ENCODE measurements at regions not wholly inside any gene's neighbourhood (a gene's known extent, or its start where the extent isn't known, plus 50 kb on each side); places are given as distances from the start of the nearest gene placed in this dataset.

DNA sequence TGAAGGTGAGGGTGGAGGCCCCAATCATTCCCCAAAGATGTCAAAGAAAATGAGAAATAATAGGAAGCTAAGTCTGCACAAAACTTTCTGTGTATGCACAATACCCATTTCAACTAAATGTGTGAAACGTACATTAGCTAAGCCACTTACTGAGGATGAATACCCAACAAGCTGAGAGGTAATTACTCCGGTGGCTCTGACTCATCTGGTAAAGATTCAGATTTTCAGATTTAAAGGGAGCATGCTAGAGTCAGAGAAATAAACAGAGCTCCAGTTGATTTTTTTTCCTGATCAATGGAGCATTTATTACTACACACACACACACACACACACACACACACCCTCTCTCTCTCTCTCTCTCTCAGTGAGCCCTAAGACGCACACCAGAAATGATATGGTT lies 194.8 kb upstream of the ARGLU1 start:
- H3K36me3 ChIP-seq (ENCODE audit: control insufficient read depth in 1 of 2, insufficient read depth in 2 of 2, low read length in 2 of 2) = no peaks in the 10 kb centered on the region
- H3K4me3 ChIP-seq (ENCODE audit: low read depth in 1 of 2, low read length in 2 of 2) = no peak overlapping the region

DNA sequence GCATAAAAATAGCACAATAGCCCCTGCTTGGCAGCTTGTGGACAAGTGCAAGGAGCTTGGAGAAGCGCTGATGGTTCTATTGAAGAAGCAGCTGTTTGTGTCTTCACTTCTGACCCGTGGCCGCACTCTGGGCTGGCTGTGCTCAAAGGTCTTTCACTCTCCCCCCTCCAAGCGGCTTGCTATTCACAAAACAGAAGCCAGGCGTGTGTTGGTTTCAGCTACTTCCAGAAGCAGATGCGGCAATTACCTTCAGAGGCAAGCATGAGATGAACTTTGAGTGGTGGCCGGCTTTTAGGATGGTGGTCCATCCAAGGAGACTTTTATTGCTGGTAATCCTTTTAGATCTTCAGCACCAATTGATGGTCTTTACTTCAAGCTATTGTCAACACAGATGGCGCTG lies 188.5 kb upstream of the ARGLU1 start:
- Histone ChIP-seq H3K4me1 (ENCODE audit: control insufficient read depth in 1 of 2, insufficient read depth in 2 of 2, low read length in 2 of 2) (no peaks in the 10 kb centered on the region), H3K36me3 (ENCODE audit: control insufficient read depth in 1 of 2, insufficient read depth in 2 of 2, low read length in 2 of 2) (no peaks in the 10 kb centered on the region), H3K4me3 (ENCODE audit: low read depth in 1 of 2, low read length in 2 of 2) (no peak overlapping the region), H3K27ac (ENCODE audit: low read length) (no peak overlapping the region), H3K9me3 (ENCODE audit: control insufficient read depth in 1 of 2, low read length in 2 of 2) (no peaks in the 10 kb centered on the region), H3K27me3 (ENCODE audit: low read depth, low read length) (no peaks in the 10 kb centered on the region)

More for the DNA sequence above, 194.8 kb upstream of the ARGLU1 start:
- H3K9me3 ChIP-seq (ENCODE audit: control insufficient read depth in 1 of 2, low read length in 2 of 2) = peaks cover 0 to 5% of the 10 kb centered on the region in 2 donors
- H3K27ac ChIP-seq (ENCODE audit: low read length) = no peak overlapping the region
- H3K4me1 ChIP-seq (ENCODE audit: control insufficient read depth in 1 of 2, insufficient read depth in 2 of 2, low read length in 2 of 2) = no peaks in the 10 kb centered on the region
- H3K27me3 ChIP-seq (ENCODE audit: low read depth, low read length) = no peaks in the 10 kb centered on the region

DNA sequence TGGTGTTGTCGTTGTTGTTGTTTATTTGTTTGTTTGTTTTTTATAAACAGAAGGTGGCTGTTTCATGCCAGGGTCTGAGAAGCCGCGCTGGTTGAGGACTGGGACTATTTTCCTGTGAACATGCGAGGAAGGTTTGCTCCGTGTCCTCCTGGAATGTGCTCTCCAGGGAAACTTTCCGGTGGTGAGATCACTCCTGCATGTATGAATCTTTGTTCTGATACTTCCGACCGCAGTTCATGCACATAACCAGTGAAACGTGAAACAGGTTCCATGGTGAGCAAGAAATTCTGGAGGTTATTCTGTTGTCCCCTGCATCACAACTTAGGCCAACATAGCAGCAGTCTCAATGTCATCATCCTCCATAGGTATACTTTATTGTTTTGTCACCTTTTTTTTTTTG lies 187.6 kb upstream of the ARGLU1 start:
- Histone ChIP-seq H3K4me3 (ENCODE audit: low read depth in 1 of 2, low read length in 2 of 2) (no peak overlapping the region), H3K9me3 (ENCODE audit: control insufficient read depth in 1 of 2, low read length in 2 of 2) (no peaks in the 10 kb centered on the region), H3K36me3 (ENCODE audit: control insufficient read depth in 1 of 2, insufficient read depth in 2 of 2, low read length in 2 of 2) (no peaks in the 10 kb centered on the region), H3K4me1 (ENCODE audit: control insufficient read depth in 1 of 2, insufficient read depth in 2 of 2, low read length in 2 of 2) (no peaks in the 10 kb centered on the region), H3K27me3 (ENCODE audit: low read depth, low read length) (no peaks in the 10 kb centered on the region), H3K27ac (ENCODE audit: low read length) (no peak overlapping the region)

DNA sequence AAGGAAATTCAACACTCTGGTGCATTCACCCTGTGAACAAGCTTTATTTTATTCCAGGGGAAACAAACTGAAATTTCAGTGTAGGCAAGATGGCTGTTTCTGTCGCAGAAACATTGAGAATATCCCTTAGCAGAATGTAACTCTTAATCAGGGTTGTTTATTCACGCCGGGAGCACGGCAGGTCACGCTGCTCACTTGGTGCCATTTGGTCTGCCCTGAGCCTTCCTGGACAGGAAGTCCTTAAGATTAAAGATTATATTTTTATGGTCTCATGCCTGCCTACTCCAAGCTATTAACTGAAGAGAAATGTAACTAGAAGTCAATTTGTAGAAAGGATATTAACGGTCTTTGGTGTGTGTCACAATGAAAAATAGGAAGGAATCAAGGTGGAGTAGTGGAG lies 185.3 kb upstream of the ARGLU1 start:
- Histone ChIP-seq H3K27ac (ENCODE audit: low read length) (no peak overlapping the region), H3K36me3 (ENCODE audit: control insufficient read depth in 1 of 2, insufficient read depth in 2 of 2, low read length in 2 of 2) (no peaks in the 10 kb centered on the region), H3K27me3 (ENCODE audit: low read depth, low read length) (no peaks in the 10 kb centered on the region), H3K9me3 (ENCODE audit: control insufficient read depth in 1 of 2, low read length in 2 of 2) (no peaks in the 10 kb centered on the region), H3K4me3 (ENCODE audit: low read depth in 1 of 2, low read length in 2 of 2) (no peak overlapping the region), H3K4me1 (ENCODE audit: control insufficient read depth in 1 of 2, insufficient read depth in 2 of 2, low read length in 2 of 2) (no peaks in the 10 kb centered on the region)

DNA sequence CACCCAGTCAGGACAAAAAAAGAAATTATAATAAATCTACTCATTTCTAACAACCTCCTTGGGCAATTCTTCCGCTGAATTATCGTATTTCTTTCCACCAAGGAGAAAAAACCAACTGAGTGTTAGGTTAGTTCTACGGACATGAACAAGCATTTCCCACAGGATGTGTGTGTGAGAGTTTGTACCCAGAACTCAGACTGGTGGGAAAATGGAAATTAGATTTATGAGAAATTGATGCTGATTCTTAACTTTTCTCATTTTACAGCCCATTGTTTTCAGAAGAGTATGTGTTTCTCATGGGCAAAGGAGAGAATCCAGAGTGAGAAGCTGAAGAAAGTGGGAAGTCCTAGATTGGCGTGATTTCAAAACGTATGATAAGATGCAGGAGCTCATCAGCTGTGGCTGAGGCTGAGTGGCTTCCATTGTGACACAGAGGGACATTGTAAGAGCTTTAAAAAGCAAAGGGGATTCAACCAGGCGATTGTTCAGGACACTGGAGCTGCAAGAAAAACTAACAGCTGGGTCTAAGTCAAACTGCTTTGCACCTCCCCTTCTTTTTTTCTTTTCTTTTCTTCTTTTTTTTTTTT lies 184.7 kb upstream of the ARGLU1 start:
- no peaks in the 10 kb centered on the region for H3K27me3 ChIP-seq (ENCODE audit: low read depth, low read length)
- H3K4me1 ChIP-seq (ENCODE audit: control insufficient read depth in 1 of 2, insufficient read depth in 2 of 2, low read length in 2 of 2) = no peaks in the 10 kb centered on the region
- no peaks in the 10 kb centered on the region for H3K9me3 ChIP-seq (ENCODE audit: control insufficient read depth in 1 of 2, low read length in 2 of 2)
- H3K4me3 ChIP-seq (ENCODE audit: low read depth in 1 of 2, low read length in 2 of 2) = no peak overlapping the region
- no peaks in the 10 kb centered on the region for H3K36me3 ChIP-seq (ENCODE audit: control insufficient read depth in 1 of 2, insufficient read depth in 2 of 2, low read length in 2 of 2)
- no peak overlapping the region for H3K27ac ChIP-seq (ENCODE audit: low read length)

DNA sequence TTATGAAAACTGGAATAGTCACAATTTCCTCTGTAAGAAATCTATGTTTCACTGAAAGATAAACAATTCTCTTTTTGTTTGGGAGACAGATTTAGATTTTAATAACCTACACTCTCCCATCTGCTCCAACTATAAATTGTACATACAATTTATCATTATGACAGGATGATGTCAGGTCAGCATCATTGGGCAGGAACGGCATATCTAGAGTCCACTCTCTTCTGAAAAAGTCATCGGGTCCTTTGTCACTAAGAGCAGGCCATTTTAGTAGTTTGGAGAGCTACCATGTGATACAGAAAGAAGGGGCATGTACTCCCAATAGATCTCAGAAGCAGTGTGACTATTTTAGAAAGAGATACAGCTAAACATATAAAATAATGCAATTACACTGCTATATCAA lies 180.8 kb upstream of the ARGLU1 start:
- no peaks in the 10 kb centered on the region for H3K36me3 ChIP-seq (ENCODE audit: control insufficient read depth in 1 of 2, insufficient read depth in 2 of 2, low read length in 2 of 2)
- no peaks in the 10 kb centered on the region for H3K4me1 ChIP-seq (ENCODE audit: control insufficient read depth in 1 of 2, insufficient read depth in 2 of 2, low read length in 2 of 2)
- no peaks in the 10 kb centered on the region for H3K27me3 ChIP-seq (ENCODE audit: low read depth, low read length)
- H3K9me3 ChIP-seq (ENCODE audit: control insufficient read depth in 1 of 2, low read length in 2 of 2) = no peaks in the 10 kb centered on the region
- H3K4me3 ChIP-seq (ENCODE audit: low read depth in 1 of 2, low read length in 2 of 2) = no peak overlapping the region
- no peak overlapping the region for H3K27ac ChIP-seq (ENCODE audit: low read length)

DNA sequence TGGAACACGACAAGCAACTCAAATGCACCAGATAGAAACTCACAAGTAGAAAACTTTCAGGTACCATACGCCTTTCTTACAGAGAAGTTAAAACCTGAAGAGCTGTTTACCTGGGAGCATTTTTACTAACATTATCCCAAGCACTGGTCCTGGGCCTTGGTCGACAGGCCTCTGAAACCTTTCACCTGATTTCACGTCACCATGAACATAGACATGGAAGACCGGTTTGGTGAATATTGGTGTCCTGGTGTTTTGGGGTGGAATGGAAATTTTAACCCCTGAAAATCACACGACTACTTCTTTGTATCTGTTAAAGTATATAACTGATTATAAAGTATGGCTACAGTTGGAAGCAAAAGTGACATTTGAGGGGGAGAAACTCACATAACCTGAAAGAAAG lies 176.6 kb upstream of the ARGLU1 start:
- no peaks in the 10 kb centered on the region for H3K4me1 ChIP-seq (ENCODE audit: control insufficient read depth in 1 of 2, insufficient read depth in 2 of 2, low read length in 2 of 2)
- H3K27me3 ChIP-seq (ENCODE audit: low read depth, low read length) = no peaks in the 10 kb centered on the region
- no peaks in the 10 kb centered on the region for H3K9me3 ChIP-seq (ENCODE audit: control insufficient read depth in 1 of 2, low read length in 2 of 2)
- H3K36me3 ChIP-seq (ENCODE audit: control insufficient read depth in 1 of 2, insufficient read depth in 2 of 2, low read length in 2 of 2) = no peaks in the 10 kb centered on the region
- H3K27ac ChIP-seq (ENCODE audit: low read length) = no peak overlapping the region
- H3K4me3 ChIP-seq (ENCODE audit: low read depth in 1 of 2, low read length in 2 of 2) = no peak overlapping the region

DNA sequence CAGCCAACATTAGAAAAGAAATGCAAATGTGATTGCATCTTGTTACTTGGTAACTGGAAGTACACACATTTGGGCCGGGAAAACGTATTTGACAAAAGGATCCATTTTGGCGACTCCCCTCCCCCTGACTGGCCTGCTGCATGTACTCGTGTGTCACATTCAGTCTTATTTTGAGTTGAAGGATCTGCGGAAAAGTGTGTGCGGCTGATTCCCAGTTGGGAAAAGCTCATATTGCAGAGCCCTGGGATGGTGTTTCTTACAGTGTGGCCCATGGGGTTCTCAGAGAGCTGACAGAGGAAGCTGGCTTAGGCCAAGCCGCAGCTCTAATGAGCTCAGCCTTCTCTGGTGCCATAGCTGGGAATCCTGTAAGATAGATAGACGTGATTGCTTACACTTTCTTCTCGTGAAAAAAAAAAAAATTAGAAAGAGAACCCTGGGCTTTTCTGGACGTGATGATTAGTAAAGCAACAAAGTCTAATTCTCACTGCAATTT lies 170.3 kb upstream of the ARGLU1 start:
- no peak overlapping the region for H3K27ac ChIP-seq (ENCODE audit: low read length)
- no peak overlapping the region for H3K4me3 ChIP-seq (ENCODE audit: low read depth in 1 of 2, low read length in 2 of 2)
- no peaks in the 10 kb centered on the region for H3K27me3 ChIP-seq (ENCODE audit: low read depth, low read length)
- H3K9me3 ChIP-seq (ENCODE audit: control insufficient read depth in 1 of 2, low read length in 2 of 2) = no peaks in the 10 kb centered on the region
- no peaks in the 10 kb centered on the region for H3K4me1 ChIP-seq (ENCODE audit: control insufficient read depth in 1 of 2, insufficient read depth in 2 of 2, low read length in 2 of 2)
- H3K36me3 ChIP-seq (ENCODE audit: control insufficient read depth in 1 of 2, insufficient read depth in 2 of 2, low read length in 2 of 2) = no peaks in the 10 kb centered on the region

DNA sequence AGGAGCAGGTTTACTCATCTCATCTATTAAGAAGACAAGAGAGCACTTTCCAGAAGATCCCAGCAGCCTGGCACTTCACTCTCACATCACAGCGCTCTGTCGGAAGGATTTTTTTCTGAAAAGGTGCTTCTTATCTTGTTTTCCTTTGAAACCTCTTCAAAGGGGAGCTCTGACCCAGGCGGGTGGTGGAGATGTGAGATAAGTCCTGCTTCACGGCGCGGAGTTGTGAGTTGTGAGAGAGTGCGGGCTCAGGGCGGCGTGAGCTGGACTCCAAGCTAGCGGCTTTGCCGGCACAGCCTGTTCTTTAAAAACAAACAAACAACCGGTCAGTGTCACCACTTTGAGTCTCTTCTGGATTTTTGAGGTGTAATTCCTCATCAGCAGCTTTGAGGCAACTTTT lies 169.0 kb upstream of the ARGLU1 start:
- Histone ChIP-seq H3K27me3 (ENCODE audit: low read depth, low read length) (no peaks in the 10 kb centered on the region), H3K4me3 (ENCODE audit: low read depth in 1 of 2, low read length in 2 of 2) (no peak overlapping the region)

DNA sequence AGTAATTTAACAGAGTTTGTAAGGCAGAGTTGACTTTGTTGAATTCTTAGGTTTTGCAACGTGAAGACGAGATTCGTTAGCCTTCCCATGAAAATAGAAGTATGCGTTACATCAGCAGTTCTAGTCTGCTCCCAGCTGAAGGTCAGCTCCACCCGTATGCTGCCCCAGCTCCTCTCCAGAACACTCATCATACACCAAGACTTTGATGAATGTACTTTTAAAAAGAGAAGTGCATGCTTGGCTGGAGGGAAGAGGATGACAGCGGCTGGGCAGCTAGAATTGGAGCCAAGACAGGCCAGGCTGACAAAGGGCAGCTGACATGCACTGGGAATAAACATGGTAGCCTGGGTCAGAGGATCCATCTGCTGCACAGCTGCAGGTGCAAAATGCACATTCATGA lies 166.3 kb upstream of the ARGLU1 start:
- no peak overlapping the region for H3K27ac ChIP-seq (ENCODE audit: low read length)
- H3K9me3 ChIP-seq (ENCODE audit: control insufficient read depth in 1 of 2, low read length in 2 of 2) = no peaks in the 10 kb centered on the region
- no peak overlapping the region for H3K4me3 ChIP-seq (ENCODE audit: low read depth in 1 of 2, low read length in 2 of 2)
- H3K36me3 ChIP-seq (ENCODE audit: control insufficient read depth in 1 of 2, insufficient read depth in 2 of 2, low read length in 2 of 2) = no peaks in the 10 kb centered on the region
- H3K4me1 ChIP-seq (ENCODE audit: control insufficient read depth in 1 of 2, insufficient read depth in 2 of 2, low read length in 2 of 2) = no peaks in the 10 kb centered on the region
- H3K27me3 ChIP-seq (ENCODE audit: low read depth, low read length) = no peaks in the 10 kb centered on the region

More for the DNA sequence above, 169.0 kb upstream of the ARGLU1 start:
- Histone ChIP-seq H3K4me1 (ENCODE audit: control insufficient read depth in 1 of 2, insufficient read depth in 2 of 2, low read length in 2 of 2) (no peaks in the 10 kb centered on the region), H3K27ac (ENCODE audit: low read length) (no peak overlapping the region), H3K36me3 (ENCODE audit: control insufficient read depth in 1 of 2, insufficient read depth in 2 of 2, low read length in 2 of 2) (no peaks in the 10 kb centered on the region), H3K9me3 (ENCODE audit: control insufficient read depth in 1 of 2, low read length in 2 of 2) (no peaks in the 10 kb centered on the region)

DNA sequence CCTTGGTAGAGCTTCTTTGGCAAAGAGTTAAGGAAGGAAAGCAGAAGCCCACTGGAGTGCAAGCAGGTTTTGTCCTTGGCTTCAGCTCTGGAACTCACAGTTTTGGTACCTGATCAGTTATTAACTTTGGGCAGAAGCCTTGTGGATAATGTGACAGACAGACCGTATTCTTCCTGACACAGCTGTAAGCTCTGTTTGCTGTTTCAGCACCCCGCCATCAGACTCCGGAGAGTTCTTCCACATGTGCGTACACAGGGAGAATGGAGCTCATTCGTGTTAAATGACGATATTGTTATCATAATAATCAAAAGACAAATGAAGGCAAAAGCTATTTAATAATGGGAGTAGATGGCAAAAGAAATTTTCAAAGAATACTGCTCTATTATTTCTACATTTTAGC lies 155.1 kb upstream of the ARGLU1 start:
- no peak overlapping the region for H3K27ac ChIP-seq (ENCODE audit: low read length)
- H3K4me1 ChIP-seq (ENCODE audit: control insufficient read depth in 1 of 2, insufficient read depth in 2 of 2, low read length in 2 of 2) = no peaks in the 10 kb centered on the region
- H3K4me3 ChIP-seq (ENCODE audit: low read depth in 1 of 2, low read length in 2 of 2) = no peak overlapping the region
- no peaks in the 10 kb centered on the region for H3K36me3 ChIP-seq (ENCODE audit: control insufficient read depth in 1 of 2, insufficient read depth in 2 of 2, low read length in 2 of 2)
- H3K9me3 ChIP-seq (ENCODE audit: control insufficient read depth in 1 of 2, low read length in 2 of 2) = peaks cover 0 to 8% of the 10 kb centered on the region in 2 donors
- H3K27me3 ChIP-seq (ENCODE audit: low read depth, low read length) = no peaks in the 10 kb centered on the region

DNA sequence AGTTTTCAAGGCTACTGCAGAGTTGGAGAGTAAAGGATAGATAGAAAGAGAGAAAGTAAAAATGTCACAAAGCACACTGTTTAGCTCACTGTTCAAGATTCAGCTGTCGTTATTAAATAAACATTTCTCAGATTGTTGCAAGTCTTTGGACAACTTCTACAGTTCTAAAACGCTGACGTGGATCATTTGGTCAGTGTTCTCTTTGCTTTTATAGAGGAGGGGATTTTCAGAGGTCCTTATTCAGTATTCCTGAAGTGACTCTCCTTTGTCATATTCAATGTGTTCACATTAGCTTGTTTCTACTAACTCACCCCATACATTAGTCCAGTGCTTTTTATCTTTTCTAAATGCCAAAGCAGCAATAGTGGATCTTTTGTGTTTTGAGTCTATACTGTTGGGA lies 154.7 kb upstream of the ARGLU1 start:
- Histone ChIP-seq H3K4me3 (ENCODE audit: low read depth in 1 of 2, low read length in 2 of 2) (no peak overlapping the region), H3K27me3 (ENCODE audit: low read depth, low read length) (no peaks in the 10 kb centered on the region), H3K9me3 (ENCODE audit: control insufficient read depth in 1 of 2, low read length in 2 of 2) (peaks cover 0 to 8% of the 10 kb centered on the region in 2 donors), H3K4me1 (ENCODE audit: control insufficient read depth in 1 of 2, insufficient read depth in 2 of 2, low read length in 2 of 2) (no peaks in the 10 kb centered on the region), H3K36me3 (ENCODE audit: control insufficient read depth in 1 of 2, insufficient read depth in 2 of 2, low read length in 2 of 2) (no peaks in the 10 kb centered on the region), H3K27ac (ENCODE audit: low read length) (no peak overlapping the region)
